NCI-H2107 treated with DMSO at 0.1 percent for 48 hours (cell line): ENCODE measurements at regions not wholly inside any gene's neighbourhood (a gene's known extent, or its start where the extent isn't known, plus 50 kb on each side); places are given as distances from the start of the nearest gene placed in this dataset.

Source experiments
- DNase-seq: peaks from one replicate; lab custom pipeline; 2025; ENCODE audit not compliant: unreplicated experiment; lab: John Stamatoyannopoulos, UW

GRCh38 chr15:58269455-58270414, 131.6 kb downstream of the AQP9 start:
- peak; percentile 77 for DNase-seq

GRCh38 chr15:58271410-58271809, 133.2 kb downstream of the AQP9 start:
- no peak for DNase-seq

- no peak for DNase-seq
These were observed 134.9 kb downstream of the AQP9 start for GRCh38 chr15:58273104-58273503.

- no peak for DNase-seq
These were observed 136.7 kb downstream of the AQP9 start for GRCh38 chr15:58274885-58275284.

- no peak for DNase-seq
These were observed 137.6 kb downstream of the AQP9 start for GRCh38 chr15:58275785-58276184.

GRCh38 chr15:58276924-58277323, 138.7 kb downstream of the AQP9 start:
- no peak for DNase-seq

- DNase-seq, result no peak
These were observed 139.2 kb downstream of the AQP9 start for GRCh38 chr15:58277333-58277732.

- no peak for DNase-seq
These were observed 140.9 kb downstream of the AQP9 start for GRCh38 chr15:58279106-58279505.

GRCh38 chr15:58279654-58280053, 141.5 kb downstream of the AQP9 start:
- no peak for DNase-seq

- no peak for DNase-seq
These were observed 144.0 kb downstream of the AQP9 start for GRCh38 chr15:58282060-58282708.

- no peak for DNase-seq
These were observed 145.1 kb downstream of the AQP9 start for GRCh38 chr15:58283302-58283701.

- no peak for DNase-seq
These were observed 146.1 kb downstream of the AQP9 start for GRCh38 chr15:58284293-58284692.

- DNase-seq, result no peak
These were observed 146.4 kb upstream of the LIPC start for GRCh38 chr15:58285212-58285920.

- no peak for DNase-seq
These were observed 145.9 kb upstream of the LIPC start for GRCh38 chr15:58285921-58286278.

- no peak for DNase-seq
These were observed 145.3 kb upstream of the LIPC start for GRCh38 chr15:58286523-58286922.

GRCh38 chr15:58287891-58288290, 143.9 kb upstream of the LIPC start:
- no peak for DNase-seq

GRCh38 chr15:58288592-58288991, 143.2 kb upstream of the LIPC start:
- DNase-seq, result no peak

GRCh38 chr15:58291848-58292247, 139.9 kb upstream of the LIPC start:
- DNase-seq, result no peak

- no peak for DNase-seq
These were observed 139.0 kb upstream of the LIPC start for GRCh38 chr15:58292751-58293175.

GRCh38 chr15:58293622-58294550, 137.9 kb upstream of the LIPC start:
- DNase-seq, result peak; percentile 65
